Transverse colon (tissue), 4 donors: ENCODE measurements at regions not wholly inside any gene's neighbourhood (a gene's known extent, or its start where the extent isn't known, plus 50 kb on each side); places are given as distances from the start of the nearest gene placed in this dataset.

Experiments
- POLR2AphosphoS5 ChIP-seq, 3 donors: sonication (generic); formaldehyde crosslinking; IDR thresholded peaks; one replicate each; pipeline ENCODE4 v1.6.1; 2016; ENCODE audit warnings: antibody characterized with exemption in 3 of 3
- TF ChIP-seq, protein P1 (sequence below), 5 experiments: fragments of 200-600 bp in 3 of 5; fragments of 450-650 bp in 2 of 5; sonication (generic) in 3 of 5; IDR thresholded peaks; 1 replicate in 2 of 5; 2 replicates in 3 of 5; pipeline ENCODE4 v1.5.1; 2016 to 2017; ENCODE audit warnings: antibody characterized with exemption in 5 of 5, inconsistent platforms in 3 of 5, mild to moderate bottlenecking in 2 of 5, moderate library complexity in 1 of 5

DNA sequence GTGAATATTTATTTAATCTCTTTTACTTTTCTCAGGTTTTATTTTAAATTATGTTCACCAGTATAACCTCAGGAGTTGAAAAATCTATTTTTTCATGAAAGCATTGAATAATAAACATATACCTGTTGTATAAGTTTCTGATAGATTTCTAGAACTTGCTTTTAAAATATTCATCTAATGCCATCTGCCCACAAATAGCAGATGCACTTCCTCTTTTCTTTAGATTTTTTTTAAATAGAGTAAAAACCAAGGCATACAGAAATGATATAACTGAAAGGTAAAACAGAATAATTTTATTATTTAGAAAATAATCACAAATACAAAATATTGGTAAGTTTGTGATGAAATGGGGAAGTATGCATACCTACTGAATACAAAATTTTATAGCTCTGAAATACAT, 130.7 kb upstream of the PRMT6 start:
- no peak for TF ChIP-seq POLR2AphosphoS5 (IDR thresholded peaks at IDR 0.05)
- TF ChIP-seq, protein P1, sequence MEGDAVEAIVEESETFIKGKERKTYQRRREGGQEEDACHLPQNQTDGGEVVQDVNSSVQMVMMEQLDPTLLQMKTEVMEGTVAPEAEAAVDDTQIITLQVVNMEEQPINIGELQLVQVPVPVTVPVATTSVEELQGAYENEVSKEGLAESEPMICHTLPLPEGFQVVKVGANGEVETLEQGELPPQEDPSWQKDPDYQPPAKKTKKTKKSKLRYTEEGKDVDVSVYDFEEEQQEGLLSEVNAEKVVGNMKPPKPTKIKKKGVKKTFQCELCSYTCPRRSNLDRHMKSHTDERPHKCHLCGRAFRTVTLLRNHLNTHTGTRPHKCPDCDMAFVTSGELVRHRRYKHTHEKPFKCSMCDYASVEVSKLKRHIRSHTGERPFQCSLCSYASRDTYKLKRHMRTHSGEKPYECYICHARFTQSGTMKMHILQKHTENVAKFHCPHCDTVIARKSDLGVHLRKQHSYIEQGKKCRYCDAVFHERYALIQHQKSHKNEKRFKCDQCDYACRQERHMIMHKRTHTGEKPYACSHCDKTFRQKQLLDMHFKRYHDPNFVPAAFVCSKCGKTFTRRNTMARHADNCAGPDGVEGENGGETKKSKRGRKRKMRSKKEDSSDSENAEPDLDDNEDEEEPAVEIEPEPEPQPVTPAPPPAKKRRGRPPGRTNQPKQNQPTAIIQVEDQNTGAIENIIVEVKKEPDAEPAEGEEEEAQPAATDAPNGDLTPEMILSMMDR (IDR thresholded peaks at IDR 0.05) = no peak
